ENCODE measurements at regions not wholly inside any gene's neighbourhood (a gene's known extent, or its start where the extent isn't known, plus 50 kb on each side); places are given as distances from the start of the nearest gene placed in this dataset.
"Not testable (repeated sequence)": the region's sequence is repeated elsewhere in the genome, so short reads cannot be mapped to it uniquely, and the experiment has no call there.

- TF ChIP-seq POLR2AphosphoS5 (IDR thresholded peaks at IDR 0.05; ENCODE audit: insufficient read depth in 1 of 2, low read depth in 1 of 2); CTCF (IDR thresholded peaks at IDR 0.05): not testable (repeated sequence)
Observed at GRCh38 chr14:106012361-106012725, 486.0 kb downstream of the TMEM121 start.
